MV-4-11 (cell line): ENCODE measurements at regions not wholly inside any gene's neighbourhood (a gene's known extent, or its start where the extent isn't known, plus 50 kb on each side); places are given as distances from the start of the nearest gene placed in this dataset.

Source experiments
- DNase-seq: peaks from one replicate; lab custom pipeline; 2025; lab: John Stamatoyannopoulos, UW

DNA sequence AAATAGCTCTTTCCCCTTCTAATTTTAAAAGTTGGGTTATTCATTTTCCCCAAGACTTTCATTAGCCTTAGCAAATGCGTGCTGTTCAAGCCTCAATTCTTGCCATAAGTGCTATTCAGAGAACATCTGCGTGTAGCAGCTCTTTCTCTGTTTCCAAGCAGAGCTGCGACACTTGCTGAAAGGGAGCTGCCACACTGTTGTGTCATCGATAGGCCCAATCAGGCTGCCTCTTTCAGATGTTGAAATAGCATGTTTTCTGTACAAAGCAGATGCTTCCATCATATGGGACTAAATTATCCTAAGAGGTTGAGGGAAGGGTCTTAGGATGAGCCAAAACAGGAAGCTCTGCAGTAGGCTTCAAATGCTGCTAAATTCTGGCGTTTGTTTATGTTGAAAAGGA, 220.9 kb upstream of the CDC14C start:
- DNase-seq = no peak

- no peak for DNase-seq
Measured at GRCh38 chr7:48708122-48708521, 216.2 kb upstream of the CDC14C start.

GRCh38 chr7:48708635-48709034, 215.7 kb upstream of the CDC14C start:
- DNase-seq = peak; percentile 7

DNA sequence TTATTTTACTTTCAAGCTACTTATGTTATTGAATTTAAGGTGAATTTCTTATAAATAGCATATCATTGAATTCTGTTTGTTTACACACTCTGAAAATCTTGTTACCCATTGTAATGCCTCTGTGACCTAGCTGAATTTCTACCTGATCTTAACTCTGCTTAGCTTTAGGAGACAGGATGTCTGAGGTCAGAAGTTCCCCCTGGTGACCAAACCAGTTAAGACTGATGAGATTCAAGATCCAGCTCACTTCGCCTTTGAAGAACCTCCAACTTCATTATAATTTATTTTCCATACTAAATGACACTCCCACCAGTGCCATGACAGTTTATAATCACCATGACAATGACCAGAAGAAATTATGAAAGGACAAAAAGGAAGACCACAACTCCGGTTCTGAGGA, 213.4 kb upstream of the CDC14C start:
- DNase-seq = no peak

- no peak for DNase-seq
Measured at GRCh38 chr7:48718731-48719378, 205.5 kb upstream of the CDC14C start.

DNA sequence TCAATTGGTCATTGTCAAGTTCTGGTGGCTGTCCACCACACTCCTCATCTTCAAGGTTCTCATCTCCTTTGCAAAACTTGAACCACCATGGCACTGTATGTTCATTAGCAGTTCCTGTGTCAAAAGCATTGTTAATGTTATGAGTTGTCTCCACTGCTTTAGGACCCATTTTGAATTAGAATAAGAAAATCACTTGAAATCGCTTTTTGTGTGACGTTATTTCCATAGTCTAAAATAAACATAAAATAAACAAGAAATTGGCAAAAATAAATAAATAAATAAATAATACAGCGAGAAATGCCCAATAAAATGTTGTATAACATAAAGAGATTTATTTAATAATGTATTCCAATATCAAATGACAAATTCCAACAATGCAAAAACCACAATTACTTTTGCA, 195.5 kb upstream of the CDC14C start:
- DNase-seq = no peak

DNA sequence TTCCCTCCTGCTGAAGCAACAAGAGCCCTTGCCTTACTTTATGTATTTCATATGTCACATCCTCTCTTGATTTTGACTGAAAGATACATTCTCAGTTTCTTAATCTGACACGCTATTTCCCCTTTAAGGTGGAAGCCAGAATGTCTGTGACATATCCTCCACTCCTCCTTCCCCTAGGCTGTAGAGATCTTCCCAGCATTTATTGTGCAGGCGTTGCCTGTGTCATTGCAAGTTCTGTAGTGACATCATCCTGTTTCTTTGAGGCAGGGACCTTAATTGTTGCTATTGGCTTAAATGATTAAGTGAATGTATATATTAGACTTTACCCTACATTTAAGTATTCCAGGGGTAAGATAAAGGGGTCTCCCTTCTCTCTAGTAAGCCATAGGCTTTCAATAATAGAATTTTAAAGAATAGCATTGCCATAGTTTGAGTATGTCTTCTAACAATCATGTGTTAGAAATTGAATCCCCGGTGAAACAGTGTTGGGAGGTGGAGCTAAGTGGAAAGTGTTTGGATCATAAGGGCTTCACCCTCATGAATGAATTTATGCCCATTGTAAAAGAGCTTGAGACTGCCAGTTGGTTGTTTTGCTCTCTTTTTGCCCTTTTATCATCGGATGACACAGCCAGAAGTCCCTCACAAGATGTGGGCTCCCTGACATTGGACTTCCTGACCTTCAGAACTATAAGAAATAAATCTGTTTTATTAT, 189.5 kb upstream of the CDC14C start:
- no peak for DNase-seq

GRCh38 chr7:48741545-48741944, 182.8 kb upstream of the CDC14C start:
- peak; percentile 43 for DNase-seq

- DNase-seq = no peak
Measured at GRCh38 chr7:48742079-48742798, 182.1 kb upstream of the CDC14C start.

GRCh38 chr7:48748081-48748833, 176.1 kb upstream of the CDC14C start:
- no peak for DNase-seq

GRCh38 chr7:48755061-48755555, 169.2 kb upstream of the CDC14C start:
- DNase-seq = no peak

DNA sequence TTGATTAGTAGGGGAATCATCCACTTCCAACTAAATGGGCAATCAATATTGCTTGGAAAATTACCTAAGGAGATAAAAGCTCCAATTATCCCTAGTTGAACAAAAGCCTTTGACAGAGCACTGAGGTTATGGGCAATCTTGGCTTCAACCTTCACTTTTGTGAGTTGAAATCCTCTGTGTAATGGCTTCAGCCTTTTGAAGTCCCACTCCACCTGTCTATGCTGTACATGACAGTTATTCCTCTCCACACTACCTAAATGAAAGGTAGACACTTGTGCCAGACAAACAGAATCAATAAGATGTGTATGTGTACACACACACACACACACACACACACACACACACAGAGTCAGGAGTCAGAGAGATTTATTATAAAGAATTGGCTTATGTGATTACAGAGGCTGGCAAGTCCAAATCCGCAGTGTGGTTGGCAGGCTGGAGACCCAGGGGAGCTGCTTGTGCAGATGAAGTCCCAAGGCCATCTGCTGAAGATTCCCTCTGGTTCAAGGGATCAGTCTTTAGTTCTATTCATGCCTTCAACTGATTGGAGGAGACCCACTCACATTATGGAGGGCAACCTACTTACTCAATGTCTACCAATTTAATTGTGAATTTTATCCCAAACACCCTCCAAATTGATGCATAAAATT, 164.8 kb upstream of the CDC14C start:
- no peak for DNase-seq

DNA sequence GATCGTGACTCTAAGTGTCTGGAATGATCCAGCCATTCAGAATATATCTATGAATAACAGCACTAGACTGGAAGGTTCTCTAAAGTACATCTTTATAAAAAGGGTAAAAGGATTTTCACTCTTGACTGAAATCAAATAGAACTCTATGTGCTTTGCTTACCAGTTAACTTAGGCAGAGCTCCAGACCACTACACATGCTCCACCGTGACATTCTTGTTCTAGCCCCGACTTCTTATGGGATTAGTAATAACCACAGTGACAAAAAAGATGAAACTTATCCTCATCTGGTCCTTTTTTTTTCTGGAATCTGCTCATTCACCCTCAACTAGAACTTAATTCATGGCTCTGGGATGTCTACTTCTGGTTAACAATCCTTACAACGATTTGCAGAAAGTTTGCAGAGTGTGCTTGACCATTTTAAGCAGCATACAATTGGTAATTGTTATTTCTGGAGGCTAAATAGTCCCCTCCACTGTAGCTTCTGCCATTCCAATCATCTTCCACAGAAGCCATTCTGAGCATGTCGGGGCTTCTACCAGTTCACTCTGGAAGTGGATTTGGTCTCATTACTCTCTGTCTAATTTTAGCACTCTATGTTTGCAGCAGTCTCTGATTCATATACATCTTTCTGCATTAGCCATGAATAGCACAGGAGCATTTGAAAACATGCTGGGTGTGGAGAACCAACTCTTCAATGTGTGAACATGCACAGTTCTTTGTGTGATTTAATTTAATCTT, 163.7 kb upstream of the CDC14C start:
- DNase-seq = no peak

DNA sequence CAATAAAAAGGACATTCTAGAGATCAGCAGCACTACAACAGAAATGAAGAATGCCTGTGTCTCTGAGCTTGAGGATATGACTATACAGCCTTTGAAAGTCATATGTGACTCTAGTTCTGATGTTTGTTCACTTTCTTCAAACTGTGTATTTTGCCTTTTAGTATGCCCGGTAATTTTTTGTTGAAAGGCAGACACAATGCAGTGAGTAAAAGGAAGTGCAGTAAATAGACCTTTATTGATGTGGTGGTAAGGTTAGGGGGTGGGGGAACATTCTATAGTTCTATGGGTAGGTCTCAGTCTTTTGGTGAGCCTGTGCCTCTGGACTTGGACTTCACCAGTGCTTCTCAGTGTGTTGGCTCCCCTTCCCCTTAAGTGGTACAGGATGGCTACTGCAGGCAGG, 143.5 kb upstream of the CDC14C start:
- no peak for DNase-seq

DNA sequence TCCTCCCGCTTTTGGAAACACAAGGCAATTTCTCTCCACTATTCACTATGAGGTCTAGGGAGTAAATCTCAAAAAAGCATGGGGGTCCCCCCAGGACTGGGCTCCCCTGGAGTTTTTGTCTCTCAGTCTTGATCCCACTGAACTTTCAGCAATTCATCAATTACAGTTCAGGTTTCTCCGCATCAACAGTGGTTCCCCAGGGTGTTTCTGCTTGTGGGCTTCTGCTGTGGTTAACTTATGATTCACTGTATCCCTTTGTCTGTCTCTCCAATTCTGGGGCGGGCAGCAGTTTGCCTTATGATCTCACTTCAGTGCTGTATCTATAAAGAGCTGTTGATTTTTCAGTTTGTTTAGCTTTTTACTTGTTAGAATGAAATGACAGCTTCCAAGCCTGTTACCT, 142.6 kb upstream of the CDC14C start:
- no peak for DNase-seq

DNA sequence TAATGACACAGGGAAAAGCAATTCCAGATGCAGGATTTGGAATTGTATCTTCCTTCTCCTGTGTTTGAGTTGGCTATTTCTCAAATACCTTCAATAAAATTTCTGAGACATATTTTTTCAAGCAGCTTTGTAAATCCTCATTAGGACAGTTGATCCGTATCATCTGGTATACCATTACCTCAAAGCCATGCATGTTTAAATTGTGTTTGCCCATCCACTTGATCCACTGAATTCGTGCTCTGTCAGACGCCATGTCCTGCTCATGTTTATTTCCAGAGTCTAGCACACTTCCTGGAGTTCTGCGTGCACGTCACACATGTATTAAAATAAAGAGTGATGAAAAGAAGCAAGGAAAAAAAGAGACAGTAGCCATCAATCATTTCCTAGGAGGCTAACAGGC, 141.8 kb upstream of the CDC14C start:
- DNase-seq = no peak

GRCh38 chr7:48786951-48787350, 137.4 kb upstream of the CDC14C start:
- no peak for DNase-seq

GRCh38 chr7:48803250-48803649, 121.1 kb upstream of the CDC14C start:
- DNase-seq = no peak

DNA sequence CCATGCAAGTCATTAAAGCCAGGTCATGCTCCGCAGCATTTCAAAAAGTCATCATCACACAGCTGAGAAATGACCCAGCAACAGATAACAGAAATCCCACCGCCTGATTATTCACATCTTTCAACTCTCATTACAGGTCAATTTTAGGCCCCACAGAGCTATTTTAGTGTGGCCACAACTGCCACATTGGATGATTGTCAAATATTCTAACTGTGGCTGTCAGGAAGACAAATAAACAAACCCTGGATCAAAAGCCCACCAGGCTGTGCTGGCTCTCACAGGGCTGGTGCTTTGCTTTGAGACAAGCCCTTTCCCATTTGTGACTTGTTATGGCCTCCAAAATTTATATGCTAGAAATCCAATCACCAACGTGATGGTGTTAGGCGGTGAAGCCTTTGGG, 117.6 kb upstream of the CDC14C start:
- no peak for DNase-seq

DNA sequence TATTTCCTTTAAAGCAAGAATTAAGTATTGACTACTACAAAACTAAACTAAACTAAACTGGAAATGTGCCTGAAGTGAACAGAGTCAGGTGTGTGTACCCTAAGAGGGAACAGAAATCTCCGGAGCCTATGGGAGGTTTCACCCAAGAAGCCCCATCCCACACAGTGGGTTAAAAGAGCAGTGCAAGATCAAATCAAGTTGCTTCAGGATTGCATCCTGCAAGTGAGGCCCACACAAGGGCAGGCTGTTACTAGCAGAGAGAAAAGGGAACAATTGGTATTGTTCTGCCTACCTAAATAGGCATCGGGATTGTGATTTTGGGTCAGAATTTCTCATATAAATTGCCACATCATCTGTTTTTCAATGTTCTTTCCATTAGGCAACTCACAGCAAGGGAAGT, 113.3 kb upstream of the CDC14C start:
- no peak for DNase-seq

GRCh38 chr7:48813472-48813871, 110.9 kb upstream of the CDC14C start:
- no peak for DNase-seq
